ENCODE measurements at regions not wholly inside any gene's neighbourhood (a gene's known extent, or its start where the extent isn't known, plus 50 kb on each side); places are given as distances from the start of the nearest gene placed in this dataset.

- H3K27me3 ChIP-seq, result no peaks in the 10 kb centered on the region
- intact Hi-C loops (cut with DNase I; ENCODE audit: low total_unique reads) (no loop called here), in situ Hi-C loops (cut with MboI; ENCODE audit: low pct_ligation_motif_present in 1 of 4, low pct_unique_long_range_greater_than_20kb in 1 of 4, low sequenced_read_pairs in 3 of 4) (no loop called here)
- TF ChIP-seq, protein P1, sequence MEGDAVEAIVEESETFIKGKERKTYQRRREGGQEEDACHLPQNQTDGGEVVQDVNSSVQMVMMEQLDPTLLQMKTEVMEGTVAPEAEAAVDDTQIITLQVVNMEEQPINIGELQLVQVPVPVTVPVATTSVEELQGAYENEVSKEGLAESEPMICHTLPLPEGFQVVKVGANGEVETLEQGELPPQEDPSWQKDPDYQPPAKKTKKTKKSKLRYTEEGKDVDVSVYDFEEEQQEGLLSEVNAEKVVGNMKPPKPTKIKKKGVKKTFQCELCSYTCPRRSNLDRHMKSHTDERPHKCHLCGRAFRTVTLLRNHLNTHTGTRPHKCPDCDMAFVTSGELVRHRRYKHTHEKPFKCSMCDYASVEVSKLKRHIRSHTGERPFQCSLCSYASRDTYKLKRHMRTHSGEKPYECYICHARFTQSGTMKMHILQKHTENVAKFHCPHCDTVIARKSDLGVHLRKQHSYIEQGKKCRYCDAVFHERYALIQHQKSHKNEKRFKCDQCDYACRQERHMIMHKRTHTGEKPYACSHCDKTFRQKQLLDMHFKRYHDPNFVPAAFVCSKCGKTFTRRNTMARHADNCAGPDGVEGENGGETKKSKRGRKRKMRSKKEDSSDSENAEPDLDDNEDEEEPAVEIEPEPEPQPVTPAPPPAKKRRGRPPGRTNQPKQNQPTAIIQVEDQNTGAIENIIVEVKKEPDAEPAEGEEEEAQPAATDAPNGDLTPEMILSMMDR (IDR thresholded peaks at IDR 0.05), result no peak
- no peak for TF ChIP-seq POLR2AphosphoS5 (IDR thresholded peaks at IDR 0.05)
- TF ChIP-seq EP300 (IDR thresholded peaks at IDR 0.05; ENCODE audit: low read depth), result no peak
- TF ChIP-seq POLR2A (IDR thresholded peaks at IDR 0.05), result no peak
- no peaks in the 10 kb centered on the region for H3K36me3 ChIP-seq
- no peak for DNase-seq
- peaks cover 0 to 23% (median 4%) of the 10 kb centered on the region in 4 donors for H3K4me1 ChIP-seq
- H3K4me3 ChIP-seq, result no peak overlapping the region
- 86 to 95% methylated on average over 1 of the region's 1 CpG for WGBS, 2 donors (ENCODE audit: low coverage in 1 of 2)
- H3K9me3 ChIP-seq, result no peaks in the 10 kb centered on the region
- H3K27ac ChIP-seq, result no peak overlapping the region
These were observed 338.3 kb upstream of the RGS6 start for GRCh38 chr14:71593966-71594365.

DNA sequence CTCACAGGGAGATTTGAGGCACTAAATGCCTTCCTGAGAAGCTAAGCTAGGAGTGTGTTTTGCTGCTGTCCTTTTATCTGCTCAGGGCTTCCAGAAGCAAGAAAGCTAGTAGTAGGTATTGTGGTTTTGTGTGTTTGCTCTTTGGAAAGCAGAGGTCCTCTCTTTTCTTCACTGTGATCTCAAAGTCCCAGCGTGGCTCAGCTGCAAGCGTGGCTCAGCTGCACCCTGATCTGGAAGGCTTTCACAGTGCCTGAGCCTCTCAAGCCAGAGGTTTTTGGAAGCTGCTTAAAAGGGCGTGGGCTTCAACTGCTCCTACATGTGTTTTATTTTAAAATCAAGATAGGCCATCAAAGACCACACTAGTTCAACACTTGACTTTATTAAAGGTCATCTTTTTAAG is 337.4 kb upstream of the RGS6 start:
- TF ChIP-seq POLR2A (IDR thresholded peaks at IDR 0.05) (no peak), POLR2AphosphoS5 (IDR thresholded peaks at IDR 0.05) (no peak), EP300 (IDR thresholded peaks at IDR 0.05; ENCODE audit: low read depth) (no peak)
- TF ChIP-seq, protein P1 (IDR thresholded peaks at IDR 0.05), result no peak
- 56% methylated on average over 3 of the region's 3 CpGs; no CpG with 5 or more reads in 1 of the 2 donors for WGBS, 2 donors (ENCODE audit: low coverage in 1 of 2)
- H3K9me3 ChIP-seq, result no peaks in the 10 kb centered on the region
- H3K27ac ChIP-seq, result no peak overlapping the region
- H3K27me3 ChIP-seq, result no peaks in the 10 kb centered on the region
- intact Hi-C loops (cut with DNase I; ENCODE audit: low total_unique reads) (no loop called here), in situ Hi-C loops (cut with MboI; ENCODE audit: low pct_ligation_motif_present in 1 of 4, low pct_unique_long_range_greater_than_20kb in 1 of 4, low sequenced_read_pairs in 3 of 4) (no loop called here)
- DNase-seq, result no peak
- H3K4me1 ChIP-seq, result peaks cover 0 to 23% (median 4%) of the 10 kb centered on the region in 4 donors
- no peak overlapping the region for H3K4me3 ChIP-seq
- no peaks in the 10 kb centered on the region for H3K36me3 ChIP-seq

DNA sequence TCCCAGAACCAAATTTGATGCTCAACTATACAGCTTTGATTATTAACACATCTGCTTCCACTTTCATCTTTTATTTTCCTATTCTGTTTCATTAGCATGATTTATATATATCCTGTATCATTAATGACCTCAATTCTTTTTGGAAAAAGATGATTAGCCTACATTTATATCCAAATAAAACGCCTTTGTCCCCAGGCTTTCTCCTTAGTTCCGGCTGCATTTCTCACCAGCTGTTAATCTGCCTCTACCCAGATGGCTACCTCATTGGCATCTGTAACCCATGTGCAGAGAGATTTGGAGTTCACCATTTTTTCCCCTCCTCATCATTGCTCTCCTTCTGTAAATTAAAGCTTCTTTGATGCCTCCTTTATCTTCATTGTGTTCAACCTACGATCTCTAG is 336.8 kb upstream of the RGS6 start:
- Histone ChIP-seq H3K4me3 (no peak overlapping the region), H3K4me1 (peaks cover 0 to 23% (median 4%) of the 10 kb centered on the region in 4 donors), H3K27me3 (no peaks in the 10 kb centered on the region), H3K27ac (no peak overlapping the region), H3K36me3 (peaks cover 0 to 3% (median 0%) of the 10 kb centered on the region in 4 donors), H3K9me3 (peaks cover 3 to 5% of the 10 kb centered on the region in 2 donors)
- 98 to 100% methylated on average over 3 of the region's 3 CpGs for WGBS, 2 donors (ENCODE audit: low coverage in 1 of 2)
- no peak for DNase-seq
- TF ChIP-seq POLR2AphosphoS5 (IDR thresholded peaks at IDR 0.05), result no peak
- TF ChIP-seq POLR2A (IDR thresholded peaks at IDR 0.05), result no peak
- TF ChIP-seq, protein P1 (IDR thresholded peaks at IDR 0.05), result no peak
- TF ChIP-seq EP300 (IDR thresholded peaks at IDR 0.05; ENCODE audit: low read depth), result no peak
- in situ Hi-C loops (cut with MboI; ENCODE audit: low pct_ligation_motif_present in 1 of 4, low pct_unique_long_range_greater_than_20kb in 1 of 4, low sequenced_read_pairs in 3 of 4), result no loop called here
- intact Hi-C loops (cut with DNase I; ENCODE audit: low total_unique reads), result no loop called here

DNA sequence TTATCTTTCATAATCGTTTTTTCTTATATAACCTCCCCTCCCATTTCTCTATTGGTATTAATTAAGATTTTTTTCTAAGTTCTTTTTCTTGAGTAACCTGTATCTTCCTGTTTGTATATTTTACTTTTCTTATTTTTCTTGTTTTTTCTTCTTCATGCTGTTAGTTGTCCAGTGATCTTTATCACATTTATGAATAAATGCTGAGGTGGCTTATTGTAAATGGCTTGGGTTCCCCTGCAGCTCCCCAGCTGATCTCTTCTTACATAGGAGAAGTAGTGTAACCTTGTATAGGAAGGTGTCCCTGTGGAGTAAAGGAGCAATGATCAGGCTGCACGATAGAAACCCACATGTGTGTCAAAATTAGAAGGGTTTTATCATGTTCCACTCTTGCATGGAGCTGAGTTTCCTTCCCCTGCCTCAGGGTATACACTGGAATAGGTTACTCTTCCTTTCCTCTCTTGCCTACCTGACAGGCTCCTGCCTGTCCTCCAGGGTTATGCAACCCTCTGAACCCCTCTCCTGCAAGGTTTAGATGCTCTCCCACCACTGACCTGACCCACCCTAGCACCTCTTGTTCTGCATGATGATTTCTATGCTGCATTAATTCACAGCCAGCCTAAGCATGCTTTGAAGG is 334.8 kb upstream of the RGS6 start:
- no peak for DNase-seq
- Histone ChIP-seq H3K27me3 (no peaks in the 10 kb centered on the region), H3K4me1 (peaks cover 0 to 13% (median 4%) of the 10 kb centered on the region in 4 donors), H3K9me3 (peaks cover 5 to 6% of the 10 kb centered on the region in 2 donors), H3K4me3 (no peak overlapping the region), H3K27ac (no peak overlapping the region), H3K36me3 (peaks cover 0 to 3% (median 0%) of the 10 kb centered on the region in 4 donors)
- intact Hi-C loops (cut with DNase I; ENCODE audit: low total_unique reads) (no loop called here), in situ Hi-C loops (cut with MboI; ENCODE audit: low pct_ligation_motif_present in 1 of 4, low pct_unique_long_range_greater_than_20kb in 1 of 4, low sequenced_read_pairs in 3 of 4) (no loop called here)
- WGBS, 2 donors (ENCODE audit: low coverage in 1 of 2), result 60 to 69% methylated on average over 2 of the region's 2 CpGs
- no peak for TF ChIP-seq POLR2A (IDR thresholded peaks at IDR 0.05)
- TF ChIP-seq, protein P1 (IDR thresholded peaks at IDR 0.05), result no peak

All from transverse colon (tissue), 4 donors.